Keratinocyte (primary cell): ENCODE measurements at regions not wholly inside any gene's neighbourhood (a gene's known extent, or its start where the extent isn't known, plus 50 kb on each side); places are given as distances from the start of the nearest gene placed in this dataset.
A peak's percentile ranks its signal among the peaks of the same experiment; 100 is the strongest.

ENCODE experiments used
- DNase-seq: peaks from one replicate; pipeline ENCODE4 v3.0.0-alpha.2; 2011; ENCODE audit warnings: low read depth, missing footprints, low spot score
- FAIRE-seq: peaks from 2 replicates; lab custom pipeline; 2011; peaks lifted over from hg19 to GRCh38; lab: Jason Lieb, UNC
- H2AFZ ChIP-seq: 2 replicates; pipeline ENCODE4 v1.6.0; 2012; ENCODE audit warnings: low read length, control low read depth, inconsistent platforms; ENCODE audit not compliant: control insufficient read depth
- H3K27ac ChIP-seq: 2 replicates; pipeline ENCODE4 v1.5.1; 2011; ENCODE audit warnings: low read length; ENCODE audit not compliant: control insufficient read depth, insufficient read depth
- H3K27me3 ChIP-seq: 3 replicates; pipeline ENCODE4 v1.6.0; 2011; ENCODE audit warnings: low read length; ENCODE audit not compliant: control insufficient read depth, insufficient read depth; ENCODE audit errors: extremely low read depth
- H3K36me3 ChIP-seq, 2 experiments: 2 replicates in 1 of 2; 3 replicates in 1 of 2; pipeline ENCODE4 v1.5.1; 2011; ENCODE audit warnings: low read length in 2 of 2, mild to moderate bottlenecking in 1 of 2; ENCODE audit not compliant: control insufficient read depth in 2 of 2, insufficient read depth in 2 of 2; ENCODE audit errors: extremely low read depth in 1 of 2
- H3K4me1 ChIP-seq: 3 replicates; pipeline ENCODE4 v1.5.1; 2011; ENCODE audit warnings: low read length; ENCODE audit not compliant: control insufficient read depth, insufficient read depth; ENCODE audit errors: extremely low read depth
- H3K4me2 ChIP-seq: 3 replicates; pipeline ENCODE4 v1.6.0; 2011; ENCODE audit warnings: low read depth, low read length; ENCODE audit not compliant: control insufficient read depth, insufficient read depth; ENCODE audit errors: extremely low read depth
- H3K4me3 ChIP-seq, 3 experiments: fragments of 200-600 bp in 1 of 3; sonication (generic) in 1 of 3; 2 replicates in 2 of 3; 3 replicates in 1 of 3; pipeline ENCODE4 v1.5.1; 2011 to 2016; ENCODE audit warnings: low read length in 3 of 3, mild to moderate bottlenecking in 3 of 3, control low read depth in 2 of 3, inconsistent platforms in 1 of 3, low read depth in 1 of 3, mixed read lengths in 1 of 3, mixed run types in 1 of 3, moderate library complexity in 1 of 3; ENCODE audit not compliant: control insufficient read depth in 2 of 3, insufficient read depth in 2 of 3; ENCODE audit errors: extremely low read depth in 1 of 3
- H3K79me2 ChIP-seq: 2 replicates; pipeline ENCODE4 v1.6.0; 2012; ENCODE audit warnings: low read length; ENCODE audit not compliant: control insufficient read depth, insufficient read depth
- H3K9ac ChIP-seq: 3 replicates; pipeline ENCODE4 v1.6.0; 2011; ENCODE audit warnings: low read length; ENCODE audit not compliant: control insufficient read depth, insufficient read depth; ENCODE audit errors: extremely low read depth
- H3K9me1 ChIP-seq: 3 replicates; pipeline ENCODE4 v1.6.0; 2011; ENCODE audit warnings: low read length; ENCODE audit not compliant: control insufficient read depth, insufficient read depth; ENCODE audit errors: extremely low read depth
- H3K9me3 ChIP-seq: 2 replicates; pipeline ENCODE4 v1.5.1; 2012; ENCODE audit warnings: low read depth, low read length; ENCODE audit not compliant: control insufficient read depth
- H4K20me1 ChIP-seq: 3 replicates; pipeline ENCODE4 v1.6.0; 2011; ENCODE audit warnings: low read length; ENCODE audit not compliant: control insufficient read depth, insufficient read depth; ENCODE audit errors: extremely low read depth
- EZH2 ChIP-seq: IDR thresholded peaks from one replicate; pipeline ENCODE4 v1.6.1; 2012; ENCODE audit warnings: inconsistent platforms, mild to moderate bottlenecking, low read length, moderate library complexity
- dilution Hi-C: fragments of 300-500 bp; cut with MboI; formaldehyde crosslinking; loops from one replicate; pipeline ENCODE4 v1.7.0; 2020; ENCODE audit warnings: low sequenced_read_pairs; ENCODE audit not compliant: extremely low pct_ligation_motif_present
- TF ChIP-seq, protein P1 (sequence below), 3 experiments: IDR thresholded peaks in 1 of 3; conservative IDR thresholded peaks in 1 of 3; optimal IDR thresholded peaks in 1 of 3; 2 replicates in 2 of 3; 3 replicates in 1 of 3; pipeline versions ENCODE3 to v1.5.1; 2011; ENCODE audit warnings: low read length in 3 of 3, mild to moderate bottlenecking in 3 of 3, moderate library complexity in 2 of 3, control low read depth in 1 of 3, inconsistent platforms in 1 of 3; ENCODE audit not compliant: insufficient read depth in 2 of 3; ENCODE audit errors: extremely low read depth in 1 of 3

DNA sequence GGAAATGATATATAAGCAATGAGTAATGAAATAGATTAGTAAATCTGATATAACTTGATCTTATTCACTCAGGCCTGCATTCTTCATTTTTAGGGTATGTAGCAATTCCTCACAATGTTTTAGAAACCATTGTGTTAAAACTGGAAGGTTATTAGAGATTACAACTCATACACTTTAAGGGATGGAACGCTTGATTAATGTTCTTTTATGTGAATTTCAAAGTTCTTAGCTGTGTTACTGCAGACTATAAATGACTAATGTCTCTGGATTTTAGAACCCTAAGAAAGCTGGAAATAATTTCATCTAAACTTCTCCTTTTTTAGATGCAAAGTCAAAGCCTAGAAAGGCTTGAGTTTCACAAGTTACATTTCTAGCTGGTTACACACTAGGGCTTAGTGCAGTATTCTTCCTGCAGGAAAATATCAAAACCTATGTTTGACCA lies 148.2 kb upstream of the CLEC14A start:
- H4K20me1 ChIP-seq: no peaks in the 10 kb centered on the region
- H3K9ac ChIP-seq: no peak overlapping the region
- H3K4me2 ChIP-seq: peak overlapping the region; percentile 27
- no peak for DNase-seq
- no peaks in the 10 kb centered on the region for H3K36me3 ChIP-seq
- no peak overlapping the region for H3K4me3 ChIP-seq
- H3K9me3 ChIP-seq: no peaks in the 10 kb centered on the region
- no peak for FAIRE-seq
- H3K27me3 ChIP-seq: no peaks in the 10 kb centered on the region
- no peak overlapping the region for H3K27ac ChIP-seq
- no peaks in the 10 kb centered on the region for H3K9me1 ChIP-seq
- dilution Hi-C loops: no loop called here
- peaks cover 8% of the 10 kb centered on the region for H3K4me1 ChIP-seq
- no peak for TF ChIP-seq EZH2
- TF ChIP-seq, protein P1, sequence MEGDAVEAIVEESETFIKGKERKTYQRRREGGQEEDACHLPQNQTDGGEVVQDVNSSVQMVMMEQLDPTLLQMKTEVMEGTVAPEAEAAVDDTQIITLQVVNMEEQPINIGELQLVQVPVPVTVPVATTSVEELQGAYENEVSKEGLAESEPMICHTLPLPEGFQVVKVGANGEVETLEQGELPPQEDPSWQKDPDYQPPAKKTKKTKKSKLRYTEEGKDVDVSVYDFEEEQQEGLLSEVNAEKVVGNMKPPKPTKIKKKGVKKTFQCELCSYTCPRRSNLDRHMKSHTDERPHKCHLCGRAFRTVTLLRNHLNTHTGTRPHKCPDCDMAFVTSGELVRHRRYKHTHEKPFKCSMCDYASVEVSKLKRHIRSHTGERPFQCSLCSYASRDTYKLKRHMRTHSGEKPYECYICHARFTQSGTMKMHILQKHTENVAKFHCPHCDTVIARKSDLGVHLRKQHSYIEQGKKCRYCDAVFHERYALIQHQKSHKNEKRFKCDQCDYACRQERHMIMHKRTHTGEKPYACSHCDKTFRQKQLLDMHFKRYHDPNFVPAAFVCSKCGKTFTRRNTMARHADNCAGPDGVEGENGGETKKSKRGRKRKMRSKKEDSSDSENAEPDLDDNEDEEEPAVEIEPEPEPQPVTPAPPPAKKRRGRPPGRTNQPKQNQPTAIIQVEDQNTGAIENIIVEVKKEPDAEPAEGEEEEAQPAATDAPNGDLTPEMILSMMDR (optimal IDR thresholded peaks at IDR 0.05 in 1 of 3, IDR thresholded peaks at IDR 0.05 in 1 of 3, conservative IDR thresholded peaks at IDR 0.05 in 1 of 3; ENCODE audit: extremely low read depth in 1 of 3, insufficient read depth in 2 of 3, low read length in 3 of 3): no peak
- no peaks in the 10 kb centered on the region for H3K79me2 ChIP-seq
- H2AFZ ChIP-seq: no peak overlapping the region

DNA sequence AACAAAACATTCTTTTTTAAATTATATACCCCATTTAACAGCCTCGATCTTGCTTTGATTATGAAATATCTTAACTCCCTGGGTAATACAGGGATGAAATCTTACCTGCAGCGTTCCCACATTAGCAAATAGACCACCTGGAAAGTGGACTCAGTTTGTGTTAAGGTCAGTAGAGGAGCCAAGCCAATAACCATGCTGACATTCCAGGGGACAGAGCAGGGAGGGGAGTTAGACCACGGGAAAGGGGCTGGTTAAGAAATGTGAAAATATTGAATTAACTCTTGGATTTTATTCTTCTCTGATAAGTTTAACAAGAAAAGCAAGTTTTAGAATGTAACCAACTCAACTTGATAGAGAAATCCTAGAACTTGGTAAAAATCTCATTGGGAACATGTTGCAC lies 144.9 kb upstream of the CLEC14A start:
- Histone ChIP-seq H3K79me2 (no peaks in the 10 kb centered on the region), H3K4me2 (no peak overlapping the region), H3K27ac (no peak overlapping the region), H4K20me1 (no peaks in the 10 kb centered on the region), H3K4me3 (no peak overlapping the region), H3K36me3 (no peaks in the 10 kb centered on the region), H3K9ac (no peak overlapping the region), H3K4me1 (peaks cover 8% of the 10 kb centered on the region), H3K9me1 (no peaks in the 10 kb centered on the region), H3K9me3 (no peaks in the 10 kb centered on the region), H2AFZ (no peak overlapping the region), H3K27me3 (no peaks in the 10 kb centered on the region)
- TF ChIP-seq EZH2: no peak
- TF ChIP-seq, protein P1 (optimal IDR thresholded peaks at IDR 0.05 in 1 of 3, IDR thresholded peaks at IDR 0.05 in 1 of 3, conservative IDR thresholded peaks at IDR 0.05 in 1 of 3; ENCODE audit: extremely low read depth in 1 of 3, insufficient read depth in 2 of 3, low read length in 3 of 3): no peak
- FAIRE-seq (no peak), DNase-seq (no peak)
- dilution Hi-C loops: no loop called here
